Smooth muscle cell (in vitro differentiated cells): ENCODE measurements at regions not wholly inside any gene's neighbourhood (a gene's known extent, or its start where the extent isn't known, plus 50 kb on each side); places are given as distances from the start of the nearest gene placed in this dataset.
A peak's percentile ranks its signal among the peaks of the same experiment; 100 is the strongest.

ENCODE experiments used
- DNase-seq: peaks from one replicate; lab custom pipeline; 2025; ENCODE audit not compliant: unreplicated experiment; lab: John Stamatoyannopoulos, UW
- H2AFZ ChIP-seq: fragments of 200-600 bp; sonication (generic); 2 replicates; pipeline ENCODE4 v1.6.0; 2016; ENCODE audit warnings: antibody characterized with exemption, low read depth, mild to moderate bottlenecking
- H3F3A ChIP-seq: fragments of 200-600 bp; sonication (generic); 2 replicates; pipeline ENCODE4 v1.6.0; 2017; ENCODE audit warnings: antibody characterized with exemption, low read depth
- H3K27ac ChIP-seq: fragments of 200-600 bp; sonication (generic); 2 replicates; pipeline ENCODE4 v1.5.1; 2016; ENCODE audit warnings: low read depth, mild to moderate bottlenecking
- H3K27me3 ChIP-seq: fragments of 200-600 bp; sonication (generic); 2 replicates; pipeline ENCODE4 v1.6.1; 2016; ENCODE audit warnings: low read depth, mild to moderate bottlenecking
- H3K36me3 ChIP-seq: fragments of 200-600 bp; sonication (generic); 2 replicates; pipeline ENCODE4 v1.5.1; 2016; ENCODE audit warnings: low read depth
- H3K4me1 ChIP-seq: fragments of 200-600 bp; sonication (generic); 2 replicates; pipeline ENCODE4 v1.5.1; 2016; ENCODE audit warnings: low read depth
- H3K4me2 ChIP-seq: fragments of 200-600 bp; sonication (generic); 2 replicates; pipeline ENCODE4 v1.6.0; 2016; ENCODE audit warnings: mild to moderate bottlenecking
- H3K4me3 ChIP-seq: fragments of 200-600 bp; sonication (generic); 2 replicates; pipeline ENCODE4 v1.5.1; 2016; ENCODE audit warnings: mild to moderate bottlenecking
- H3K79me2 ChIP-seq: fragments of 200-600 bp; sonication (generic); 2 replicates; pipeline ENCODE4 v1.6.0; 2016; ENCODE audit warnings: low read depth, mild to moderate bottlenecking
- H3K9ac ChIP-seq: fragments of 200-600 bp; sonication (generic); 2 replicates; pipeline ENCODE4 v1.6.0; 2016; ENCODE audit warnings: low read depth
- H3K9me3 ChIP-seq: fragments of 200-600 bp; sonication (generic); replicated peaks from 2 replicates; pipeline ENCODE4 v1.5.1; 2016; ENCODE audit warnings: low read depth
- H4K20me1 ChIP-seq: fragments of 200-600 bp; sonication (generic); 2 replicates; pipeline ENCODE4 v1.6.0; 2016; ENCODE audit warnings: low read depth
- CTCF ChIP-seq: fragments of 200-600 bp; sonication (generic); IDR thresholded peaks from 2 replicates; pipeline ENCODE4 v1.5.1; 2017; ENCODE audit warnings: borderline replicate concordance, mild to moderate bottlenecking, antibody characterized with exemption; ENCODE audit not compliant: insufficient read depth, poor library complexity, severe bottlenecking
- WGBS: methylation state at CpG from one replicate; pipeline ENCODE4 v1.1.7; 2016; ENCODE audit warnings: low lambda C conversion rate; 5-methylcytosine and 5-hydroxymethylcytosine counted together

DNA sequence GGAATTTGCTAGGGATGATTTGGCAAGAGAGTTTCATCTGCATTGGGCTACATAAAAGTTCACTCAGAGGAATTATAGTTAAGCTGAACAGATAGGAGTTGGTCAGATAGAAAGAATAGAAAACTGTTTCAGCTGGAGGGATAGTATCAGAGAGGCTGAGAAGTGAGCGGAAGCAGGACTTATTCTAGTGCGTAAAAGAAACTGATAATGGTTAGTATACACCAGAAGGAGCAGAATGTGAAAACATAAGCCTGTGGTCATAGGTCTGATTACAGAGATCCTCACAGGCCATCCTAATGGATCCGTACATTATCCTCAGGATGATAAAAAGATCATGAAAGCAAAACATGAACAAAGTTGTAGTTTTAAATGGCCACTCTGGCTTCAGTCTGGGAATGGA lies 585.2 kb downstream of the BRINP1 start:
- Histone ChIP-seq H3K4me3 (no peak overlapping the region), H3K4me2 (peak overlapping the region; percentile 37), H3K36me3 (no peaks in the 10 kb centered on the region), H2AFZ (no peak overlapping the region), H3F3A (peaks cover 4% of the 10 kb centered on the region), H3K27me3 (peaks cover 23% of the 10 kb centered on the region), H3K4me1 (no peaks in the 10 kb centered on the region), H3K9ac (no peak overlapping the region), H3K9me3 (no peaks in the 10 kb centered on the region), H3K79me2 (no peaks in the 10 kb centered on the region), H4K20me1 (no peaks in the 10 kb centered on the region), H3K27ac (no peak overlapping the region)
- DNase-seq, result no peak
- no peak for TF ChIP-seq CTCF
- WGBS, result 17% methylated on average over 3 of the region's 3 CpGs

DNA sequence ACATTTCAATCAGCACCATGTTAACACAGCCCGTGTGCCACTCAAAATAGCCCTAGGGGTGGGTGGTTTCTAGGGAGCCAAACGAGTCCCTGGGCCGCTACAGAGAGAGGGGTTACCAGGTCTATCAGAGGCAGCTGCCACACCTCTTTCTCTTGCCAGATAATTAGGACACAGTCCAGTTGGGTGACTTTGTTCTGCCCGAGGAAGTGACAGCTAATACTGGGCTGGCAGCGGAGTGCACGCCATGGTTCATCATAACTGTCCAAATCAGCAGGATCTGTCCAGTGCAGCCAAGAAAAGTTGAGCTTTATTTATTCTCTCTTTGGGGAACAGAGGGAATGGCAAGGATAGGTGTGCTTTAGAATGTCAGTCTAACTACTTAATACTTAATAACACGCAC lies 583.8 kb downstream of the BRINP1 start:
- Histone ChIP-seq H3K79me2 (no peaks in the 10 kb centered on the region), H3K4me2 (no peak overlapping the region)
- TF ChIP-seq CTCF, result no peak

GRCh38 chr9:118786877-118787276 lies 582.4 kb downstream of the BRINP1 start:
- Histone ChIP-seq H3K9me3 (no peaks in the 10 kb centered on the region), H3K27ac (no peak overlapping the region), H3K9ac (no peak overlapping the region), H4K20me1 (no peaks in the 10 kb centered on the region), H3K27me3 (peaks cover 25% of the 10 kb centered on the region), H3K36me3 (no peaks in the 10 kb centered on the region), H3K4me1 (no peaks in the 10 kb centered on the region), H3K4me2 (no peak overlapping the region), H2AFZ (no peak overlapping the region), H3K4me3 (no peak overlapping the region), H3F3A (peaks cover 4% of the 10 kb centered on the region), H3K79me2 (no peaks in the 10 kb centered on the region)
- DNase-seq, result no peak
- WGBS, result 90% methylated on average over 3 of the region's 3 CpGs
- no peak for TF ChIP-seq CTCF

More for the DNA sequence above, 583.8 kb downstream of the BRINP1 start:
- Histone ChIP-seq H3F3A (peaks cover 4% of the 10 kb centered on the region), H3K4me1 (no peaks in the 10 kb centered on the region), H4K20me1 (no peaks in the 10 kb centered on the region), H3K36me3 (no peaks in the 10 kb centered on the region), H3K27me3 (peaks cover 25% of the 10 kb centered on the region), H3K9me3 (no peaks in the 10 kb centered on the region), H3K4me3 (no peak overlapping the region), H2AFZ (no peak overlapping the region), H3K9ac (no peak overlapping the region), H3K27ac (no peak overlapping the region)
- 84% methylated on average over 7 of the region's 7 CpGs for WGBS
- no peak for DNase-seq

GRCh38 chr9:118809160-118809625 lies 560.0 kb downstream of the BRINP1 start:
- peak overlapping the region; percentile 82 for H2AFZ ChIP-seq
- H3K27ac ChIP-seq, result no peak overlapping the region
- H3K36me3 ChIP-seq, result no peaks in the 10 kb centered on the region
- peak overlapping the region; percentile 48 for H3K4me3 ChIP-seq
- H3K27me3 ChIP-seq, result no peaks in the 10 kb centered on the region
- H3K9me3 ChIP-seq, result no peaks in the 10 kb centered on the region
- no peaks in the 10 kb centered on the region for H3K4me1 ChIP-seq
- H3K4me2 ChIP-seq, result peak overlapping the region; percentile 84
- no peaks in the 10 kb centered on the region for H3F3A ChIP-seq
- TF ChIP-seq CTCF, result peak; percentile 29
- WGBS, result 42% methylated on average over 21 of the region's 47 CpGs
- no peak overlapping the region for H3K9ac ChIP-seq
- H3K79me2 ChIP-seq, result no peaks in the 10 kb centered on the region
- DNase-seq, result no peak
- H4K20me1 ChIP-seq, result no peaks in the 10 kb centered on the region
